Kidney (tissue), 13 donors: ENCODE measurements at regions not wholly inside any gene's neighbourhood (a gene's known extent, or its start where the extent isn't known, plus 50 kb on each side); places are given as distances from the start of the nearest gene placed in this dataset.

ENCODE experiments used
- DNase-seq, 5 donors: peaks; one replicate each; pipeline ENCODE4 v3.0.0-alpha.2; 2013 to 2020
- FAIRE-seq: peaks from 2 replicates; lab custom pipeline; 2012; peaks lifted over from hg19 to GRCh38; lab: Jason Lieb, UNC
- H3K27ac ChIP-seq, 2 donors: one replicate each; pipeline ENCODE4 v1.7.0; 2013; ENCODE audit warnings: low read depth in 2 of 2, low read length in 2 of 2, inconsistent platforms in 1 of 2
- H3K27me3 ChIP-seq: one replicate; pipeline ENCODE4 v1.7.1; 2013; ENCODE audit warnings: low read length, inconsistent platforms; ENCODE audit not compliant: control insufficient read depth, insufficient read depth
- H3K36me3 ChIP-seq, 3 donors: one replicate each; pipeline versions ENCODE4 v1.7.0 to v1.7.1; 2013; ENCODE audit warnings: low read length in 3 of 3, control low read depth in 1 of 3, inconsistent platforms in 1 of 3; ENCODE audit not compliant: insufficient read depth in 3 of 3, control insufficient read depth in 2 of 3
- H3K4me1 ChIP-seq, 3 donors: one replicate each; pipeline versions ENCODE4 v1.7.0 to v1.7.1; 2013; ENCODE audit warnings: low read length in 3 of 3, inconsistent platforms in 1 of 3, low read depth in 1 of 3; ENCODE audit not compliant: control insufficient read depth in 2 of 3, insufficient read depth in 2 of 3
- H3K4me3 ChIP-seq, 3 donors: one replicate each; pipeline versions ENCODE4 v1.7.0 to v1.8.1; 2013; ENCODE audit warnings: low read length in 3 of 3, control low read depth in 1 of 3, inconsistent platforms in 1 of 3
- H3K9ac ChIP-seq, 3 donors: one replicate each; pipeline versions ENCODE4 v1.7.0 to v1.7.1; 2013; ENCODE audit warnings: low read length in 3 of 3, control low read depth in 1 of 3, inconsistent platforms in 1 of 3
- H3K9me3 ChIP-seq, 3 donors: one replicate each; pipeline versions ENCODE4 v1.7.0 to v1.7.1; 2013; ENCODE audit warnings: low read length in 3 of 3, control low read depth in 1 of 3, inconsistent platforms in 1 of 3; ENCODE audit not compliant: control insufficient read depth in 2 of 3, insufficient read depth in 1 of 3
- intact Hi-C: fragments of 100-400 bp; cut with DNase I; formaldehyde crosslinking; loops from one replicate; pipeline ENCODE4 v1.11.1; 2022
- TF ChIP-seq, protein P1 (sequence below): IDR thresholded peaks from 3 replicates; pipeline ENCODE4 v1.5.1; 2012; ENCODE audit warnings: mild to moderate bottlenecking, moderate library complexity, borderline replicate concordance; ENCODE audit not compliant: insufficient read depth; ENCODE audit errors: extremely low read depth
- donor health status: control.
- donor health status: control.
- donor health status: control.
- donor health status: control.
- donor health status: control.
- donor health status: DM: yes; HTN: yes; CAD: no.
- donor health status: Normal renal cell carcinoma (clear cell type).

DNA sequence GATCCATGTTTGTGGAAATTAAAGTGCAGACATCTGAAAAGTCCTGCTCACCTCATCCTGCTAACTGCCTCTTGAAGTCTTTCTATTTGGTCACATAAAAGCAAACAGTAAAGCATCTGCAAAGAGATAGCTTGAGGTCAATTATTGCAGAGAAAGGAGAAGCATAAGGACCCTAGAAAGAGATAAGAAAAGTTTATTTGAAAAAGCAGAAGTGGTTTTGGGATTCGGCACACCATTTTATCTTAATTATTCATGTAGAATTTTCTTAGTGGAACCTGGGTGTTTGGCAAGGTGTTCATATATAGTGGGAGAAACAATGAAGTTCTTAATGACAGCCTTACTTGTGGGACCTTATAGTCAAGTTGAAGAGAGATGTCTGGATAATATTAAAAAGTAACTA lies 280.8 kb downstream of the CENPW start:
- Histone ChIP-seq H3K4me3 (no peak overlapping the region), H3K36me3 (no peaks in the 10 kb centered on the region), H3K4me1 (no peaks in the 10 kb centered on the region), H3K9me3 (no peaks in the 10 kb centered on the region), H3K27ac (no peak overlapping the region), H3K9ac (no peak overlapping the region), H3K27me3 (no peaks in the 10 kb centered on the region)
- intact Hi-C loops = no loop called here
- TF ChIP-seq, protein P1, sequence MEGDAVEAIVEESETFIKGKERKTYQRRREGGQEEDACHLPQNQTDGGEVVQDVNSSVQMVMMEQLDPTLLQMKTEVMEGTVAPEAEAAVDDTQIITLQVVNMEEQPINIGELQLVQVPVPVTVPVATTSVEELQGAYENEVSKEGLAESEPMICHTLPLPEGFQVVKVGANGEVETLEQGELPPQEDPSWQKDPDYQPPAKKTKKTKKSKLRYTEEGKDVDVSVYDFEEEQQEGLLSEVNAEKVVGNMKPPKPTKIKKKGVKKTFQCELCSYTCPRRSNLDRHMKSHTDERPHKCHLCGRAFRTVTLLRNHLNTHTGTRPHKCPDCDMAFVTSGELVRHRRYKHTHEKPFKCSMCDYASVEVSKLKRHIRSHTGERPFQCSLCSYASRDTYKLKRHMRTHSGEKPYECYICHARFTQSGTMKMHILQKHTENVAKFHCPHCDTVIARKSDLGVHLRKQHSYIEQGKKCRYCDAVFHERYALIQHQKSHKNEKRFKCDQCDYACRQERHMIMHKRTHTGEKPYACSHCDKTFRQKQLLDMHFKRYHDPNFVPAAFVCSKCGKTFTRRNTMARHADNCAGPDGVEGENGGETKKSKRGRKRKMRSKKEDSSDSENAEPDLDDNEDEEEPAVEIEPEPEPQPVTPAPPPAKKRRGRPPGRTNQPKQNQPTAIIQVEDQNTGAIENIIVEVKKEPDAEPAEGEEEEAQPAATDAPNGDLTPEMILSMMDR = no peak
- DNase-seq (no peak), FAIRE-seq (no peak)

DNA sequence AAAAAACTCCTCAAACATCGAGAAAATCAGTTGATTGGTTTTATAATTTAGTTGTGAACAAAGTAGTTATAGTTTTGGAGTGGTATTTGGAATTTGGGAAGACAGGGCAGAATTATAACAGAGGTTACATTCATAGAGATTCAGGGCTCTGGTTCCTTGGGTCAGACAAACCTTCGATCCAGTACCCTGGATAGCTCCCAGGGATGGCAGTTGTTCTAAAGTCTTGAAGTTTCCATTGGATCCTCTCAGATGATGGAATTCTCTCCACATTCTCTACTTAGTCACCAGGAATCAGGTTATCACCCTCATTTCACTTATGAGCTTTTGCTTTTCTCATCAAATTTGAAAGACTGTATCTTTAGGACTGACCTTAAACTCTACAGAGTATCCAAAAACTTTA lies 285.1 kb downstream of the CENPW start:
- H3K27ac ChIP-seq = no peak overlapping the region
- no peaks in the 10 kb centered on the region for H3K27me3 ChIP-seq
- TF ChIP-seq, protein P1 = no peak
- H3K4me1 ChIP-seq = no peaks in the 10 kb centered on the region
- intact Hi-C loops = no loop called here
- no peaks in the 10 kb centered on the region for H3K9me3 ChIP-seq
- FAIRE-seq (no peak), DNase-seq (peak in 3 of 5 donors; percentile 22 to 73 (median 52))
- H3K4me3 ChIP-seq = no peak overlapping the region
- H3K9ac ChIP-seq = no peak overlapping the region
- no peaks in the 10 kb centered on the region for H3K36me3 ChIP-seq

GRCh38 chr6:126628125-126628524 lies 288.2 kb downstream of the CENPW start:
- intact Hi-C loops = no loop called here
- no peak for DNase-seq

More at GRCh38 chr6:126628125-126628524, 288.2 kb downstream of the CENPW start:
- Histone ChIP-seq H3K27me3 (no peaks in the 10 kb centered on the region), H3K27ac (no peak overlapping the region), H3K9ac (no peak overlapping the region), H3K9me3 (no peaks in the 10 kb centered on the region), H3K4me3 (no peak overlapping the region), H3K36me3 (no peaks in the 10 kb centered on the region), H3K4me1 (no peaks in the 10 kb centered on the region)
- FAIRE-seq = no peak
- TF ChIP-seq, protein P1 = no peak
